ENCODE measurements at regions not wholly inside any gene's neighbourhood (a gene's known extent, or its start where the extent isn't known, plus 50 kb on each side); places are given as distances from the start of the nearest gene placed in this dataset.

DNA sequence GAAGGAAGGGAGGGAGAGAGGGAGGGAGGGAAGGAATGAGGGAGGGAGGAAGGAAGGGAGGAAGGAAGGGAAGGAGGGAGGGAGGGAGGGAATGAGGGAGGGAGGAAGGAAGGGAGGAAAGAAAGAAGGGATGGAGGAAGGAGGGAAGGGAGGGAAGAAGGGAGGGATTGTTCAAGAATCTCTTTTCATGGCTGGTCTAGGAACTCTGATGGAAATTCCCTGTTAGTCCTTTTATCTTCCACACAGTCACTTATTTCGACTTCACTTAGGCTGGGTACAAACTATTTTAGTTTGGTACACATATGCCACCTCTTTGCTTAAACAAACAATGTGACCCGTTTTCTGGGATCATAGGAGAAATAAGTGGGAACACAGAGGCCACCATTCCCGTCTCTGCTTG lies 435.6 kb upstream of the WWC1 start:
- ChIA-PET POLR2A (no interaction called here), CTCF (no interaction called here)
- Histone ChIP-seq H3K4me3 (replicated peaks in 1 of 3; ENCODE audit: insufficient read depth in 1 of 3, low read depth in 1 of 3, low read length in 3 of 3) (no peak overlapping the region), H3K9me1 (replicated peaks; ENCODE audit: control insufficient read depth, extremely low read depth, insufficient read depth, low read length) (no peaks in the 10 kb centered on the region), H4K20me1 (replicated peaks; ENCODE audit: control insufficient read depth, extremely low read depth, insufficient read depth, low read length) (no peaks in the 10 kb centered on the region), H3K27me3 (ENCODE audit: control insufficient read depth in 2 of 2, insufficient read depth in 2 of 2, low read length in 2 of 2) (no peaks in the 10 kb centered on the region), H3K9ac (replicated peaks; ENCODE audit: extremely low read depth, insufficient read depth, low read length) (no peak overlapping the region), H3K79me2 (ENCODE audit: control insufficient read depth, insufficient read depth, low read length) (no peaks in the 10 kb centered on the region), H3K27ac (ENCODE audit: insufficient read depth, low read depth, low read length) (no peak overlapping the region), H3K36me3 (ENCODE audit: control insufficient read depth in 2 of 2, extremely low read depth in 1 of 2, insufficient read depth in 2 of 2, low read length in 2 of 2) (no peaks in the 10 kb centered on the region), H3K4me1 (ENCODE audit: control insufficient read depth, extremely low read depth, insufficient read depth, low read length) (no peaks in the 10 kb centered on the region), H2AFZ (ENCODE audit: low read depth, low read length) (no peak overlapping the region), H3K4me2 (ENCODE audit: insufficient read depth, low read length) (no peak overlapping the region), H3K9me3 (replicated peaks; ENCODE audit: control insufficient read depth, insufficient read depth, low read length) (peaks cover 2% of the 10 kb centered on the region)
- BruUV-seq (replicated peaks) = no TSS peak
- FAIRE-seq = no peak
- intact Hi-C loops (cut with micrococcal nuclease) (no loop called here), dilution Hi-C loops (cut with MboI; ENCODE audit: extremely low pct_ligation_motif_present, low sequenced_read_pairs) (no loop called here)
- no peak for DNase-seq (ENCODE audit: low read depth, low spot score)
- TF ChIP-seq FOS (IDR thresholded peaks at IDR 0.05; ENCODE audit: borderline replicate concordance, insufficient read depth, low read length) (no peak), CTCF (IDR thresholded peaks at IDR 0.05; ENCODE audit: extremely low read depth in 1 of 2, insufficient read depth in 1 of 2, low read depth in 1 of 2, low read length in 2 of 2) (no peak), JUN (IDR thresholded peaks at IDR 0.05; ENCODE audit: borderline replicate concordance, insufficient read depth, insufficient read length, low read depth) (no peak), GATA2 (IDR thresholded peaks at IDR 0.05; ENCODE audit: insufficient read depth, insufficient read length, low read depth, low read length) (no peak), POLR2A (IDR thresholded peaks at IDR 0.05; ENCODE audit: low read depth, low read length) (no peak), MYC (IDR thresholded peaks at IDR 0.05; ENCODE audit: low read depth, low read length) (no peak), POLR2AphosphoS5 (IDR thresholded peaks at IDR 0.05; ENCODE audit: insufficient read depth, low read depth, low read length) (no peak), EZH2 (IDR thresholded peaks at IDR 0.05; ENCODE audit: borderline replicate concordance, low read depth, low read length, severe bottlenecking) (no peak)
- TF ChIP-seq, protein P1, sequence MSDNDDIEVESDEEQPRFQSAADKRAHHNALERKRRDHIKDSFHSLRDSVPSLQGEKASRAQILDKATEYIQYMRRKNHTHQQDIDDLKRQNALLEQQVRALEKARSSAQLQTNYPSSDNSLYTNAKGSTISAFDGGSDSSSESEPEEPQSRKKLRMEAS (IDR thresholded peaks at IDR 0.05; ENCODE audit: insufficient read depth, insufficient read length) = no peak

Measured in endothelial cell of umbilical vein (primary cell).